HCT116 (cell line): ENCODE measurements at regions not wholly inside any gene's neighbourhood (a gene's known extent, or its start where the extent isn't known, plus 50 kb on each side); places are given as distances from the start of the nearest gene placed in this dataset.

Experiments used
- ATAC-seq: fragments of 200-7000 bp; cut with Tn5 transposase; 2 replicates; pipeline ENCODE4 v1.9.1; 2020; ENCODE audit warnings: mild to moderate bottlenecking, moderate library complexity
- BruUV-seq: library from RNA; stranded (reverse); fragments of 400-500 nt; replicated peaks from 2 replicates; lab custom pipeline; 2021; lab: Mats Ljungman, UMichigan
- CTCF ChIA-PET: fragments of 300-600 bp; sonication (Branson Sonifier 250); formaldehyde crosslinking; loops from one replicate; lab custom pipeline; 2021; ENCODE audit warnings: antibody characterized with exemption; lab: Charles Lee
- POLR2A ChIA-PET: fragments of 300-600, 350-600 bp; sonication (Branson Sonifier 250); formaldehyde crosslinking; loops from one replicate; lab custom pipeline; 2021; ENCODE audit warnings: antibody characterized with exemption; lab: Charles Lee
- RAD21 ChIA-PET, 2 experiments: fragments of 300-600 bp; sonication (Branson Sonifier 250); formaldehyde crosslinking; loops; one replicate each; lab custom pipeline; 2023; ENCODE audit warnings: low total read pairs in 2 of 2; ENCODE audit not compliant: uncharacterized antibody in 2 of 2, unreplicated experiment in 2 of 2, low non-redundant PET in 1 of 2; lab: Charles Lee
- DNase-seq: peaks from one replicate; pipeline ENCODE4 v3.0.0-alpha.2; 2010; ENCODE audit warnings: low read depth, low spot score
- H2AFZ ChIP-seq: fragments of 200-600 bp; shearing (Covaris generic), sonication (generic); 2 replicates; pipeline ENCODE4 v1.6.1; 2017; ENCODE audit warnings: low read depth, mixed run types, mixed read lengths, antibody characterized with exemption, low read length; ENCODE audit not compliant: poor library complexity, severe bottlenecking
- H3K27ac ChIP-seq: 2 replicates; pipeline ENCODE4 v1.5.1; 2012; ENCODE audit warnings: low read depth, low read length
- H3K27me3 ChIP-seq: fragments of 200-600 bp; sonication (generic); 2 replicates; pipeline ENCODE4 v1.6.1; 2016; ENCODE audit warnings: mixed run types, low read length, mixed read lengths; ENCODE audit not compliant: insufficient read depth
- H3K36me3 ChIP-seq, 2 experiments: fragments of 200-500 bp in 1 of 2; fragments of 200-600 bp in 1 of 2; sonication (Bioruptor generic) in 1 of 2; sonication (generic) in 1 of 2; 2 replicates each; pipeline versions ENCODE4 v1.5.1 to v1.6.1; 2014 to 2016; ENCODE audit warnings: low read length in 2 of 2, inconsistent platforms in 1 of 2, mixed read lengths in 1 of 2, mixed run types in 1 of 2; ENCODE audit not compliant: insufficient read depth in 2 of 2, control insufficient read depth in 1 of 2
- H3K4me1 ChIP-seq, 2 experiments: fragments of 200-600 bp in 1 of 2; sonication (generic) in 1 of 2; 2 replicates each; pipeline versions ENCODE4 v1.5.1 to v1.6.1; 2012 to 2017; ENCODE audit warnings: low read length in 2 of 2, inconsistent platforms in 1 of 2, mild to moderate bottlenecking in 1 of 2, mixed read lengths in 1 of 2, mixed run types in 1 of 2, moderate library complexity in 1 of 2; ENCODE audit not compliant: insufficient read depth in 2 of 2, control insufficient read depth in 1 of 2
- H3K4me2 ChIP-seq: fragments of 200-600 bp; sonication (generic); 2 replicates; pipeline ENCODE4 v1.6.1; 2017; ENCODE audit warnings: mixed run types, low read length, mixed read lengths
- H3K4me3 ChIP-seq, 2 experiments: fragments of 200-600 bp in 1 of 2; sonication (generic) in 1 of 2; replicated peaks in 1 of 2; 2 replicates each; pipeline ENCODE4 v1.5.1; 2011 to 2016; ENCODE audit warnings: low read length in 2 of 2, control low read depth in 1 of 2, low read depth in 1 of 2, mild to moderate bottlenecking in 1 of 2, mixed read lengths in 1 of 2, mixed run types in 1 of 2
- H3K79me2 ChIP-seq: fragments of 200-600 bp; sonication (generic); 2 replicates; pipeline ENCODE4 v1.6.1; 2017; ENCODE audit warnings: mild to moderate bottlenecking, mixed run types, low read length, moderate library complexity, mixed read lengths; ENCODE audit not compliant: insufficient read depth
- H3K9ac ChIP-seq: fragments of 200-600 bp; sonication (generic); 2 replicates; pipeline ENCODE4 v1.6.1; 2016; ENCODE audit warnings: low read length, mixed read lengths
- H3K9me2 ChIP-seq: fragments of 200-600 bp; sonication (generic), shearing (Covaris generic); 2 replicates; pipeline ENCODE4 v1.6.1; 2017; ENCODE audit warnings: mixed run types, mild to moderate bottlenecking, moderate library complexity; ENCODE audit not compliant: insufficient read depth
- H3K9me3 ChIP-seq, 2 experiments: fragments of 200-500 bp in 1 of 2; fragments of 200-600 bp in 1 of 2; sonication (Bioruptor generic) in 1 of 2; sonication (generic) in 1 of 2; 2 replicates each; pipeline ENCODE4 v1.6.1; 2014 to 2017; ENCODE audit warnings: low read length in 2 of 2, mixed read lengths in 2 of 2, inconsistent platforms in 1 of 2, low read depth in 1 of 2, mild to moderate bottlenecking in 1 of 2, mixed run types in 1 of 2, moderate library complexity in 1 of 2; ENCODE audit not compliant: control insufficient read depth in 1 of 2, insufficient read depth in 1 of 2
- H4K20me1 ChIP-seq: fragments of 200-600 bp; sonication (generic), shearing (Covaris generic); 2 replicates; pipeline ENCODE4 v1.6.1; 2017; ENCODE audit warnings: mixed run types, mild to moderate bottlenecking, moderate library complexity; ENCODE audit not compliant: insufficient read depth
- EZH2 ChIP-seq: fragments of 200-600 bp; sonication (generic); IDR thresholded peaks from 2 replicates; pipeline ENCODE4 v1.6.1; 2017; ENCODE audit warnings: antibody characterized with exemption, mixed run types
- FOSL1 ChIP-seq: IDR thresholded peaks from 2 replicates; pipeline ENCODE4 v1.6.1; 2012; ENCODE audit warnings: low read depth
- POLR2A ChIP-seq: IDR thresholded peaks from 2 replicates; pipeline ENCODE4 v1.7.0; 2011; ENCODE audit warnings: borderline replicate concordance; ENCODE audit not compliant: insufficient read depth, insufficient read length; ENCODE audit errors: extremely low read depth
- POLR2AphosphoS5 ChIP-seq: IDR thresholded peaks from 2 replicates; pipeline ENCODE4 v1.6.1; 2011; ENCODE audit warnings: mild to moderate bottlenecking, low read depth, low read length, moderate library complexity
- SIN3A ChIP-seq: IDR thresholded peaks from 2 replicates; pipeline ENCODE4 v1.6.1; 2012; ENCODE audit warnings: low read depth
- SRF ChIP-seq: IDR thresholded peaks from 2 replicates; pipeline ENCODE4 v1.6.1; 2012; ENCODE audit warnings: low read depth
- TCF7L2 ChIP-seq: IDR thresholded peaks from 2 replicates; pipeline ENCODE4 v1.7.0; 2011; ENCODE audit warnings: borderline replicate concordance, inconsistent platforms; ENCODE audit not compliant: insufficient read depth, insufficient read length; ENCODE audit errors: extremely low read depth
- ZFX ChIP-seq: fragments of 450-650 bp; IDR thresholded peaks from 2 replicates; pipeline ENCODE4 v1.6.1; 2017
- intact Hi-C: fragments of 100-400 bp; cut with micrococcal nuclease; formaldehyde crosslinking; loops from 2 replicates; pipeline ENCODE4 v1.10.0; 2022
- TF ChIP-seq, protein P1 (sequence below), 3 experiments: fragments of 200-600 bp in 1 of 3; sonication (generic) in 1 of 3; IDR thresholded peaks in 2 of 3; conservative IDR thresholded peaks in 1 of 3; 2 replicates each; pipeline ENCODE4 v1.5.1; 2012 to 2017; ENCODE audit warnings: low read depth in 2 of 3, low read length in 2 of 3, antibody characterized with exemption in 1 of 3, borderline replicate concordance in 1 of 3, control low read depth in 1 of 3, mild to moderate bottlenecking in 1 of 3, mixed read lengths in 1 of 3, mixed run types in 1 of 3, moderate library complexity in 1 of 3; ENCODE audit not compliant: insufficient read depth in 1 of 3
- TF ChIP-seq, protein P2 (sequence below): IDR thresholded peaks from 2 replicates; pipeline ENCODE4 v1.6.1; 2012

DNA sequence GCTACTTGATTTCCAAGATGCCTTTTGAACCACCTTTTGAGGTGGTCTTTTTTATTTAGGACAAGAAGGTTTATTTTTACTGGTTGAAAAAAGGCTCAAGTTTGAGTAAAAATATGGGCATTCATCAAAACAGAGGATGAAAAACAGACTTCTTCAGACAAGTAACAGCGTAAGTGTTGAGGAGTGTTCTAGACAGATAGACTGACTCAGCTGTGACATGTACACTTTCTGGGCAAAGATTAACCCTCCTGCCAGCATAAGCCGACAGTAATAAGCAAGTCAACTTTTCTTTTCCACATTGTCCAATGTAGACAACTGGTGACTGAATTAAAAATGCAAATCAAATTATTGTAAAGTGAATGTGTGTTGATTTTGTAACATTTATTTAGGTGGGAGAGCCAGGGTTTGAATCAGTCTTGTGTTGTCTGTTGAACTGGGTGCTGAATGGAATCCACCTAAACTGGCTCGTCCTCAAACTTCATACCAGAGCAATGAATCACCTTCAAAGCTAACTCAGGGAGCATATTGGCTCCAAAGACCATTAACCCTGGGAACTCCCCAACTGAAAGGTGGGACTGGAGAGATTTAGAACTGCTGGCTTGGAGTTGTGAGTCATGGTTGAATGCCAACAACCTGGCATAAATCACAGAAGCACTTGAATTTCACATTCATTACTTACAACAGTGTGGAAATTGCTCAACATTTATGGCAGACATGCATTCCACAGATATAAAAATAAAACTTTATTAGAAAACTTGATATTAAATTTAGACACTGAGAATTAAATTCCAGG, 377.0 kb downstream of the ETS1 start (continued):
- TF ChIP-seq, protein P1, sequence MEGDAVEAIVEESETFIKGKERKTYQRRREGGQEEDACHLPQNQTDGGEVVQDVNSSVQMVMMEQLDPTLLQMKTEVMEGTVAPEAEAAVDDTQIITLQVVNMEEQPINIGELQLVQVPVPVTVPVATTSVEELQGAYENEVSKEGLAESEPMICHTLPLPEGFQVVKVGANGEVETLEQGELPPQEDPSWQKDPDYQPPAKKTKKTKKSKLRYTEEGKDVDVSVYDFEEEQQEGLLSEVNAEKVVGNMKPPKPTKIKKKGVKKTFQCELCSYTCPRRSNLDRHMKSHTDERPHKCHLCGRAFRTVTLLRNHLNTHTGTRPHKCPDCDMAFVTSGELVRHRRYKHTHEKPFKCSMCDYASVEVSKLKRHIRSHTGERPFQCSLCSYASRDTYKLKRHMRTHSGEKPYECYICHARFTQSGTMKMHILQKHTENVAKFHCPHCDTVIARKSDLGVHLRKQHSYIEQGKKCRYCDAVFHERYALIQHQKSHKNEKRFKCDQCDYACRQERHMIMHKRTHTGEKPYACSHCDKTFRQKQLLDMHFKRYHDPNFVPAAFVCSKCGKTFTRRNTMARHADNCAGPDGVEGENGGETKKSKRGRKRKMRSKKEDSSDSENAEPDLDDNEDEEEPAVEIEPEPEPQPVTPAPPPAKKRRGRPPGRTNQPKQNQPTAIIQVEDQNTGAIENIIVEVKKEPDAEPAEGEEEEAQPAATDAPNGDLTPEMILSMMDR (IDR thresholded peaks at IDR 0.05 in 2 of 3, conservative IDR thresholded peaks at IDR 0.05 in 1 of 3; ENCODE audit: borderline replicate concordance in 1 of 3, insufficient read depth in 1 of 3, low read depth in 2 of 3, low read length in 2 of 3) = no peak
- TF ChIP-seq EZH2 (no peak), FOSL1 (peak; percentile 97), POLR2A (no peak)

DNA sequence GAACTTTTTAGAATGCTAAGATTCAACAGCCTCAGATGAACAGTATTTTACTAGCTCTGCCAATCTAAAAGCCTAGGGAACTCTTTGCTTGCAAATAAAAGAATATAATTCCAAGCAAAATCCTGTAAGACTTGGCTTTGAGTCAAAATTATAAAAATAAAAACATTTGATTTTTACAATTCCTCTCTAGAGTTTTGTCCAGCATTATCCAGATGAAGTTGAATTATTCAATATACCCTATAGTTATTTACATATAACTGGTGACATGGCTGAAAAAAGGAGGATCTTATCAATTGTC, 378.3 kb downstream of the ETS1 start:
- BruUV-seq = no TSS peak
- no peaks in the 10 kb centered on the region for H3K9me3 ChIP-seq
- TF ChIP-seq, protein P2, sequence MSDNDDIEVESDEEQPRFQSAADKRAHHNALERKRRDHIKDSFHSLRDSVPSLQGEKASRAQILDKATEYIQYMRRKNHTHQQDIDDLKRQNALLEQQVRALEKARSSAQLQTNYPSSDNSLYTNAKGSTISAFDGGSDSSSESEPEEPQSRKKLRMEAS = no peak
- no peak for TF ChIP-seq ZFX
- no peak for TF ChIP-seq EZH2
- TF ChIP-seq TCF7L2 = no peak
- TF ChIP-seq POLR2AphosphoS5 = no peak
- TF ChIP-seq SRF = no peak
- no peak for TF ChIP-seq SIN3A
- TF ChIP-seq, protein P1 (IDR thresholded peaks at IDR 0.05 in 2 of 3, conservative IDR thresholded peaks at IDR 0.05 in 1 of 3; ENCODE audit: borderline replicate concordance in 1 of 3, insufficient read depth in 1 of 3, low read depth in 2 of 3, low read length in 2 of 3) = no peak
- H2AFZ ChIP-seq = no peak overlapping the region
- peak overlapping the region; percentile 73 for H3K4me2 ChIP-seq
- H3K79me2 ChIP-seq = no peaks in the 10 kb centered on the region
- H3K9me2 ChIP-seq = no peaks in the 10 kb centered on the region; the same call in 1 of the 2 replicates
- no peaks in the 10 kb centered on the region for H3K27me3 ChIP-seq
- H3K4me1 ChIP-seq = peaks cover 38 to 51% of the 10 kb centered on the region in 2 experiments
- CTCF ChIA-PET = no interaction called here
- RAD21 ChIA-PET = no interaction called here
- no peak overlapping the region for H3K27ac ChIP-seq
- H3K36me3 ChIP-seq = 0 out of 4 replicates have a peak, but pooled peaks cover 0 to 5% of the 10 kb centered on the region in 2 experiments
- POLR2A ChIA-PET = no interaction called here
- H3K4me3 ChIP-seq = no peak overlapping the region
- no peak for DNase-seq
- no peak overlapping the region for H3K9ac ChIP-seq
- ATAC-seq = no peak
- no peaks in the 10 kb centered on the region for H4K20me1 ChIP-seq
- intact Hi-C loops = loop anchor here (5.0 kb wide), 1 partner anchor 238 kb away; no protein-coding TSS in a partner anchor
